OCI-LY7 (cell line): ENCODE measurements at regions not wholly inside any gene's neighbourhood (a gene's known extent, or its start where the extent isn't known, plus 50 kb on each side); places are given as distances from the start of the nearest gene placed in this dataset.

Source experiments
- BruUV-seq: library from RNA; stranded (reverse); fragments of 400-500 nt; replicated peaks from 2 replicates; lab custom pipeline; 2021; lab: Mats Ljungman, UMichigan
- CTCF ChIA-PET: fragments of 300-600 bp; sonication (Branson Sonifier 250); formaldehyde crosslinking; loops from one replicate; lab custom pipeline; 2022; ENCODE audit warnings: antibody characterized with exemption; ENCODE audit not compliant: unreplicated experiment; lab: Charles Lee
- POLR2A ChIA-PET: fragments of 300-600 bp; sonication (Branson Sonifier 250); formaldehyde crosslinking; loops from one replicate; lab custom pipeline; 2022; ENCODE audit warnings: antibody characterized with exemption; lab: Charles Lee
- DNase-seq: peaks from one replicate; pipeline ENCODE4 v3.0.0-alpha.2; 2015; ENCODE audit warnings: low spot score
- H2AFZ ChIP-seq: fragments of 200-600 bp; sonication (generic), shearing (Covaris generic); 2 replicates; pipeline ENCODE4 v1.6.1; 2014; ENCODE audit warnings: mild to moderate bottlenecking, antibody characterized with exemption, low read length, moderate library complexity
- H3K27ac ChIP-seq: fragments of 200-600 bp; sonication (generic); 2 replicates; pipeline ENCODE4 v1.5.1; 2014; ENCODE audit warnings: mixed run types, low read depth, mild to moderate bottlenecking, moderate library complexity, low read length, inconsistent platforms; ENCODE audit not compliant: poor library complexity, severe bottlenecking
- H3K36me3 ChIP-seq: fragments of 200-600 bp; sonication (generic); 2 replicates; pipeline ENCODE4 v1.6.1; 2014; ENCODE audit warnings: mild to moderate bottlenecking, antibody characterized with exemption, low read length, moderate library complexity, mixed read lengths; ENCODE audit not compliant: insufficient read depth
- H3K4me1 ChIP-seq: fragments of 200-600 bp; sonication (generic); 2 replicates; pipeline ENCODE4 v1.5.1; 2014; ENCODE audit warnings: mild to moderate bottlenecking, low read length; ENCODE audit not compliant: insufficient read depth, poor library complexity, severe bottlenecking
- H3K4me2 ChIP-seq: fragments of 200-600 bp; sonication (generic); 2 replicates; pipeline ENCODE4 v1.6.1; 2014; ENCODE audit warnings: mild to moderate bottlenecking, low read length
- H3K4me3 ChIP-seq: fragments of 200-600 bp; sonication (generic); 2 replicates; pipeline ENCODE4 v1.5.1; 2014; ENCODE audit warnings: mild to moderate bottlenecking, low read depth, low read length; ENCODE audit not compliant: poor library complexity, severe bottlenecking
- H3K79me2 ChIP-seq: fragments of 200-600 bp; sonication (generic); 2 replicates; pipeline ENCODE4 v1.6.1; 2016; ENCODE audit warnings: low read depth, mild to moderate bottlenecking, low read length, moderate library complexity, mixed read lengths; ENCODE audit not compliant: insufficient read depth
- H3K9me2 ChIP-seq: fragments of 200-600 bp; sonication (generic); 2 replicates; pipeline ENCODE4 v1.6.1; 2016; ENCODE audit warnings: mild to moderate bottlenecking, low read length, mixed read lengths; ENCODE audit not compliant: insufficient read depth
- H3K9me3 ChIP-seq: fragments of 200-600 bp; sonication (generic); 2 replicates; pipeline ENCODE4 v1.6.1; 2014; ENCODE audit warnings: mild to moderate bottlenecking, mixed run types, low read length, mixed read lengths
- H4K20me1 ChIP-seq: fragments of 200-600 bp; sonication (generic); 2 replicates; pipeline ENCODE4 v1.6.1; 2014; ENCODE audit warnings: mild to moderate bottlenecking, antibody characterized with exemption, low read length, moderate library complexity, mixed read lengths; ENCODE audit not compliant: insufficient read depth
- EZH2phosphoT487 ChIP-seq: fragments of 200-600 bp; sonication (generic); IDR thresholded peaks from 2 replicates; pipeline ENCODE4 v1.6.1; 2018; ENCODE audit warnings: low read depth, borderline replicate concordance, mild to moderate bottlenecking, mixed run types, antibody characterized with exemption, low read length, moderate library complexity, mixed read lengths
- intact Hi-C: fragments of 100-400 bp; cut with micrococcal nuclease; formaldehyde crosslinking; loops from one replicate; pipeline ENCODE4 v1.10.0; 2022; ENCODE audit not compliant: unreplicated experiment
- TF ChIP-seq, protein P1 (sequence below): fragments of 200-600 bp; sonication (generic); conservative IDR thresholded peaks from 2 replicates; pipeline ENCODE4 v1.5.1; 2014; ENCODE audit warnings: mild to moderate bottlenecking, antibody characterized with exemption, low read length, moderate library complexity, mixed read lengths

DNA sequence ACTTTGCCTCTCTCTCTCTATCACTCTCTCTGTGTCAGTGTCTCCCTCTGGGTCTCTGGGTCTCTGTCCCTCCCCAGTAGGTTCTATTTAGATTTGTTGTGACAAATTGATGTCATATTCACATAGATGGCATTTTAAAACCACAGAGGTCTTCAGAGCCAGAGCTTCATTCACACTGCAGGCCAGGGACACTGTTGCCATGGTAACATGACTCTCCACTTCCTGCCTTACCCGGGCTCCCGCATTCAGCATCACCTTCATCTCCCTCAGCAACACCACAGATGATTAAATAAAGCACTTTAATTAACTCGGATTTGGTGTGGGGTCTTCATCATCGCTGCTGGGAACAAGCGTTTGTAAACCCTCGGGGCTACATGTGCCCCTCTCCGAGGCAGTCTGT lies 132.6 kb downstream of the ETS2 start:
- CTCF ChIA-PET: no interaction called here
- DNase-seq: peak; percentile 24
- H2AFZ ChIP-seq: no peak overlapping the region
- POLR2A ChIA-PET: interaction anchor here (0.5 kb wide), 1 partner anchor 200 kb away, joined by 4 read pairs; no protein-coding TSS in a partner anchor
- no peaks in the 10 kb centered on the region for H3K4me1 ChIP-seq
- H3K27ac ChIP-seq: no peak overlapping the region
- no peak overlapping the region for H3K4me2 ChIP-seq
- no TSS peak for BruUV-seq
- no peaks in the 10 kb centered on the region for H4K20me1 ChIP-seq
- no peak overlapping the region for H3K4me3 ChIP-seq
- TF ChIP-seq, protein P1, sequence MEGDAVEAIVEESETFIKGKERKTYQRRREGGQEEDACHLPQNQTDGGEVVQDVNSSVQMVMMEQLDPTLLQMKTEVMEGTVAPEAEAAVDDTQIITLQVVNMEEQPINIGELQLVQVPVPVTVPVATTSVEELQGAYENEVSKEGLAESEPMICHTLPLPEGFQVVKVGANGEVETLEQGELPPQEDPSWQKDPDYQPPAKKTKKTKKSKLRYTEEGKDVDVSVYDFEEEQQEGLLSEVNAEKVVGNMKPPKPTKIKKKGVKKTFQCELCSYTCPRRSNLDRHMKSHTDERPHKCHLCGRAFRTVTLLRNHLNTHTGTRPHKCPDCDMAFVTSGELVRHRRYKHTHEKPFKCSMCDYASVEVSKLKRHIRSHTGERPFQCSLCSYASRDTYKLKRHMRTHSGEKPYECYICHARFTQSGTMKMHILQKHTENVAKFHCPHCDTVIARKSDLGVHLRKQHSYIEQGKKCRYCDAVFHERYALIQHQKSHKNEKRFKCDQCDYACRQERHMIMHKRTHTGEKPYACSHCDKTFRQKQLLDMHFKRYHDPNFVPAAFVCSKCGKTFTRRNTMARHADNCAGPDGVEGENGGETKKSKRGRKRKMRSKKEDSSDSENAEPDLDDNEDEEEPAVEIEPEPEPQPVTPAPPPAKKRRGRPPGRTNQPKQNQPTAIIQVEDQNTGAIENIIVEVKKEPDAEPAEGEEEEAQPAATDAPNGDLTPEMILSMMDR: no peak
- no peak for TF ChIP-seq EZH2phosphoT487
- H3K9me2 ChIP-seq: no peaks in the 10 kb centered on the region
- H3K9me3 ChIP-seq: no peaks in the 10 kb centered on the region
- no peaks in the 10 kb centered on the region for H3K79me2 ChIP-seq
- intact Hi-C loops: no loop called here
- no peaks in the 10 kb centered on the region for H3K36me3 ChIP-seq

DNA sequence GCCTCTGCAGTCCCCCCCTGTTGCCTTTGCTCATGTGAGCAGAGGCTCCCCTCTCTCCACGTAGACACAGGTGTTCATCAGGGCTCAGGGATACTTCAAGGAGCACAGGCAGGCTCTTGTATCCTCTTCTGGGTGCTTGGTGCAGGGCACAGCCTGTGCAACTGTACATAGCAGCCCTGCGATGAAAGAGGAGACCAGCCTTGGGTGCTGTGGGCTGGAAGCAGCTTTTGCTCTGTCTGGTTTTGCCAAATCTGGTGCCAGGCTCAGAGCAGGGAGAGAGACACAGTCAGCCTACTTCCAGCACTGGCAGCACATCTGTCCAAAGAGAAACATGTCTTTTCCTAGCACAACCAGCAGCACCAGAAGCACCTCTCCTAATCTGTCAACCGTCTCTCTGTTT lies 132.1 kb downstream of the ETS2 start:
- Histone ChIP-seq H3K36me3 (no peaks in the 10 kb centered on the region), H2AFZ (no peak overlapping the region), H3K79me2 (no peaks in the 10 kb centered on the region), H3K9me2 (no peaks in the 10 kb centered on the region), H3K9me3 (no peaks in the 10 kb centered on the region), H3K4me2 (no peak overlapping the region), H3K4me1 (no peaks in the 10 kb centered on the region), H4K20me1 (no peaks in the 10 kb centered on the region), H3K4me3 (no peak overlapping the region), H3K27ac (no peak overlapping the region)
- TF ChIP-seq, protein P1: no peak
- TF ChIP-seq EZH2phosphoT487: no peak
- intact Hi-C loops: no loop called here
- no peak for DNase-seq
- no TSS peak for BruUV-seq
- ChIA-PET CTCF (no interaction called here), POLR2A (interaction anchor here (0.8 kb wide), 1 partner anchor 77 kb away, joined by 3 read pairs; no protein-coding TSS in a partner anchor)

DNA sequence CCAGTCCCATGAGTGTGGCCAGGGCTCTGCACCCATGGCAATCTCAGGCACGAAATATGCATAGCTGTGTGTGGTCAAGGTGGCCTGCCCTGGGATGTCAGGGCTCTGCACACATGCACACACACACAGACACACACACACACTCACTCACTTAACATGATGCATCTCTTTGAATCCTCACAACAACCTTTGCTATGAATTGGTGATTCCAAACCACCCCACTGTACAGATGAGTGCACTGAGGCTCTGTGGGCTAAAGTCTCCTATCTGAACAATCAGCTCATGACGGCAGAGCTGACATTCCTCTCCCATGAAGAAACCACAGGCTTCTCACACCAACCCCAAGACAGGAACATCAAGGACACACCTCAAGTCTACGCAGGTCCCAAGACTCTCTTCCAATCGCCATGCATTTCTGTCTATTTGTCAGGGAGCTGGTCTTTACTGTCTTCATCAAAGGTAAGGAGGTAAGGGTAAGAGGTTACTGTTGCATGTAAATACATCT lies 131.6 kb downstream of the ETS2 start:
- ChIA-PET POLR2A (interaction anchor here (0.5 to 1.8 kb wide), 3 partner anchors 11 to 76 kb away, joined by 3 read pairs; no protein-coding TSS in a partner anchor), CTCF (no interaction called here)
- no peaks in the 10 kb centered on the region for H3K36me3 ChIP-seq
- DNase-seq: no peak
- no peaks in the 10 kb centered on the region for H3K9me3 ChIP-seq
- no peak overlapping the region for H3K4me3 ChIP-seq
- no peaks in the 10 kb centered on the region for H3K9me2 ChIP-seq
- no peaks in the 10 kb centered on the region for H3K79me2 ChIP-seq
- TF ChIP-seq, protein P1: no peak
- TF ChIP-seq EZH2phosphoT487: no peak
- H3K27ac ChIP-seq: no peak overlapping the region
- intact Hi-C loops: no loop called here
- no peaks in the 10 kb centered on the region for H4K20me1 ChIP-seq
- no peak overlapping the region for H3K4me2 ChIP-seq
- H3K4me1 ChIP-seq: no peaks in the 10 kb centered on the region
- no TSS peak for BruUV-seq
- no peak overlapping the region for H2AFZ ChIP-seq
